DND-41 (cell line): ENCODE measurements at regions not wholly inside any gene's neighbourhood (a gene's known extent, or its start where the extent isn't known, plus 50 kb on each side); places are given as distances from the start of the nearest gene placed in this dataset.

Experiments used
- ATAC-seq: fragments of 200-7000 bp; cut with Tn5 transposase; 3 replicates; pipeline ENCODE4 v1.9.1; 2021; ENCODE audit warnings: low read depth; ENCODE audit not compliant: insufficient read depth
- DNase-seq: peaks from one replicate; pipeline ENCODE4 v3.0.0-alpha.2; 2020
- H2AFZ ChIP-seq: 2 replicates; pipeline ENCODE4 v1.6.0; 2012; ENCODE audit warnings: low read depth, low read length
- H3K27ac ChIP-seq: 2 replicates; pipeline ENCODE4 v1.5.1; 2012; ENCODE audit warnings: low read length, inconsistent platforms
- H3K27me3 ChIP-seq: fragments of 200-600 bp; sonication (generic); 2 replicates; pipeline ENCODE4 v1.6.0; 2012; ENCODE audit warnings: low read length, mild to moderate bottlenecking, inconsistent platforms; ENCODE audit not compliant: insufficient read depth, poor library complexity
- H3K36me3 ChIP-seq: 2 replicates; pipeline ENCODE4 v1.5.1; 2012; ENCODE audit warnings: low read length, inconsistent platforms; ENCODE audit not compliant: insufficient read depth
- H3K4me1 ChIP-seq: 2 replicates; pipeline ENCODE4 v1.5.1; 2012; ENCODE audit warnings: mild to moderate bottlenecking, low read length; ENCODE audit not compliant: insufficient read depth
- H3K4me2 ChIP-seq: 2 replicates; pipeline ENCODE4 v1.6.0; 2012; ENCODE audit warnings: mild to moderate bottlenecking, moderate library complexity, low read length, inconsistent platforms; ENCODE audit not compliant: insufficient read depth
- H3K4me3 ChIP-seq, 2 experiments: fragments of 200-600 bp in 1 of 2; shearing (Covaris generic) in 1 of 2; 2 replicates each; pipeline ENCODE4 v1.5.1; 2012 to 2016; ENCODE audit warnings: inconsistent platforms in 2 of 2, low read length in 2 of 2, mild to moderate bottlenecking in 2 of 2, low read depth in 1 of 2, moderate library complexity in 1 of 2
- H3K79me2 ChIP-seq: 2 replicates; pipeline ENCODE4 v1.6.0; 2012; ENCODE audit warnings: low read length, inconsistent platforms; ENCODE audit not compliant: insufficient read depth
- H3K9ac ChIP-seq: 2 replicates; pipeline ENCODE4 v1.6.0; 2012; ENCODE audit warnings: low read depth, mild to moderate bottlenecking, inconsistent platforms, low read length, moderate library complexity
- H3K9me3 ChIP-seq: 2 replicates; pipeline ENCODE4 v1.5.1; 2012; ENCODE audit warnings: low read length, moderate library complexity, mild to moderate bottlenecking, inconsistent platforms; ENCODE audit not compliant: insufficient read depth, severe bottlenecking
- H4K20me1 ChIP-seq: 2 replicates; pipeline ENCODE4 v1.6.0; 2012; ENCODE audit warnings: low read length; ENCODE audit not compliant: insufficient read depth
- EZH2 ChIP-seq: IDR thresholded peaks from 3 replicates; pipeline ENCODE4 v1.6.1; 2012; ENCODE audit warnings: borderline replicate concordance, low read depth, mild to moderate bottlenecking, moderate library complexity, low read length, inconsistent platforms; ENCODE audit not compliant: severe bottlenecking
- TF ChIP-seq, protein P1 (sequence below): IDR thresholded peaks from 2 replicates; pipeline ENCODE4 v1.5.1; 2012; ENCODE audit warnings: borderline replicate concordance, low read length, moderate library complexity, mild to moderate bottlenecking; ENCODE audit not compliant: poor library complexity, severe bottlenecking; ENCODE audit errors: extremely low read depth

DNA sequence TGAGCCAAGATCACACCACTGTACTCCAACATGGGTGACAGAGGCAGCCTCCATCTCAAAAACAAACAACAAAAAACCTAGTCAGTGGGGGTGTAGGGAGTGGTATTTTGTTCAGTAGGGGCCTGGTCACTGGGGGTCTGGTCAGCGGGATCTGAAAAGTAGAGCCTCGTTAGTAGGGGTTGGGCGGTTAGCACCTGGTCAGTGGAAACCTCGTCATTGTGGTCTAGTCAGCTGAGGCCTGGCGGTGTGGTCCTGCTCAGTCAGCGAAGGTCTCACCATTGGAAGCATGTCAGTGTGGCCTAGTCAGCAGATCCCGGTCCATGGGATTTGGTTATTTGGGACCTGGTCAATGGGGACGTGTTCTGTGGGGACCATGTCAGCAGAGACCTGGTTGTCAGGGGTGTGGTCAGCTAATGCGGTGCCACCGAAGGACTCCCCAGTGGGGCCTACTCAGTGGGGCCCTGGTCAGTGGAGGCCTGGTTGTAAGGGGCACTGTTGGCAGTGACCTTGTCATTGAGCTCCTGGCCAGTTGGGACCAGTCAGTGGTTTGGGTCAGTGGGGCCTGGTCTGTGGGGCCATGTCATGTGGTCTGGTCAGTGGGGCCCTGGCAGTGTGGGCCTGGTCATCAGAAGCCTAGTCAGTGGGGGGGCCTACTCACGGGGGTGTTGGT is 63.0 kb upstream of the TPM4 start:
- Histone ChIP-seq H4K20me1 (no peaks in the 10 kb centered on the region), H2AFZ (no peak overlapping the region), H3K9me3 (no peaks in the 10 kb centered on the region), H3K4me1 (no peaks in the 10 kb centered on the region), H3K27ac (no peak overlapping the region), H3K27me3 (no peaks in the 10 kb centered on the region), H3K36me3 (no peaks in the 10 kb centered on the region), H3K4me3 (no peak overlapping the region), H3K9ac (no peak overlapping the region), H3K4me2 (no peak overlapping the region), H3K79me2 (no peaks in the 10 kb centered on the region)
- ATAC-seq (no peak), DNase-seq (no peak)
- no peak for TF ChIP-seq EZH2
- TF ChIP-seq, protein P1, sequence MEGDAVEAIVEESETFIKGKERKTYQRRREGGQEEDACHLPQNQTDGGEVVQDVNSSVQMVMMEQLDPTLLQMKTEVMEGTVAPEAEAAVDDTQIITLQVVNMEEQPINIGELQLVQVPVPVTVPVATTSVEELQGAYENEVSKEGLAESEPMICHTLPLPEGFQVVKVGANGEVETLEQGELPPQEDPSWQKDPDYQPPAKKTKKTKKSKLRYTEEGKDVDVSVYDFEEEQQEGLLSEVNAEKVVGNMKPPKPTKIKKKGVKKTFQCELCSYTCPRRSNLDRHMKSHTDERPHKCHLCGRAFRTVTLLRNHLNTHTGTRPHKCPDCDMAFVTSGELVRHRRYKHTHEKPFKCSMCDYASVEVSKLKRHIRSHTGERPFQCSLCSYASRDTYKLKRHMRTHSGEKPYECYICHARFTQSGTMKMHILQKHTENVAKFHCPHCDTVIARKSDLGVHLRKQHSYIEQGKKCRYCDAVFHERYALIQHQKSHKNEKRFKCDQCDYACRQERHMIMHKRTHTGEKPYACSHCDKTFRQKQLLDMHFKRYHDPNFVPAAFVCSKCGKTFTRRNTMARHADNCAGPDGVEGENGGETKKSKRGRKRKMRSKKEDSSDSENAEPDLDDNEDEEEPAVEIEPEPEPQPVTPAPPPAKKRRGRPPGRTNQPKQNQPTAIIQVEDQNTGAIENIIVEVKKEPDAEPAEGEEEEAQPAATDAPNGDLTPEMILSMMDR = no peak

DNA sequence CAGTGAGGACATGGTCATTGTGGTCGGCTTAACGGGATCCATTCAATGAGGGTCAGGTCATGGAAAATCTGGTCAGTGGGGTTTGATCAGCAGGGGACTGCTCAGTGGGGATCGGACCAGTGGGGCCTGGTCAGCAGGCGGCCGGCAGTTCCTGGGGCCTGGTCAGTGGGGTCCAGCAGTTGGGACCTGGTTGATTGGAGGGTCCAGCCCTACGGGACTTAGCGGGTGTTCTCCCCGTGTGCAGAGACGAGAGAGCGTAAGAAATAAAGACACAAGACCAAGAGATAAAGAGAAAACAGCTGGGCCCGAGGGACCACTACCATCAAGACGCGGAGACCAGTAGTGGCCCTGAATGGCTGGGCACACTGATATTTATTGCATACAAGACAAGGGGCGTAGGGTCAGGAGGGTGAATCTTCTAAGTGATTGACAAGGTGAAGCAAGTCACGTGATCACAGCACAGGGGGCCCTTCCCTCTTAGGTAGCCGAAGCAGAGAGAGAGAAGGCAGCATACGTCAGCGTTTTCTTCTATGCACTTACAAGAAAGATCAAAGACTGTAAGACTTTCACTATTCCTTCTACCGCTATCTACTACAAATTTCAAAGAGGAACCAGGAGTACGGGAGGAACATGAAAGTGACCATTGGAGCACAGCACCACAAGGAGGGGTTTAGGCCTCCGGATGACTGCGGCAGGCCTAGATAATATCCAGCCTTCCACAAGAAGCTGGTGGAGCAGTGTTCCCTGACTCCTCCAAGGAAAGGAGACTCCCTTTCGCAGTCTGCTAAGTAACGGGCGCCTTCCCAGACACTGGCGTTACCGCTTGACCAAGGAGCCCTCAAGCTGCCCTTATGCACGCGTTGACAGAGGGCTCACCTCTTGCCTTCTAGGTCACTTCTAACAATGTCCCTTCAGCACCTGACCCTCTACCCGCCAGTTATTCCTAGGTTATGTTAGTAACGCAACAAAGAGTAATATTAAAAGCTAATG is 62.1 kb upstream of the TPM4 start:
- H3K9ac ChIP-seq = no peak overlapping the region
- H3K4me2 ChIP-seq = no peak overlapping the region
- H3K36me3 ChIP-seq = no peaks in the 10 kb centered on the region
- H3K79me2 ChIP-seq = no peaks in the 10 kb centered on the region
- no peaks in the 10 kb centered on the region for H3K27me3 ChIP-seq
- DNase-seq (no peak), ATAC-seq (no peak)
- H4K20me1 ChIP-seq = no peaks in the 10 kb centered on the region
- no peaks in the 10 kb centered on the region for H3K9me3 ChIP-seq
- no peak overlapping the region for H2AFZ ChIP-seq
- H3K4me1 ChIP-seq = no peaks in the 10 kb centered on the region
- TF ChIP-seq, protein P1 = no peak
- TF ChIP-seq EZH2 = no peak
- no peak overlapping the region for H3K27ac ChIP-seq
- no peak overlapping the region for H3K4me3 ChIP-seq

DNA sequence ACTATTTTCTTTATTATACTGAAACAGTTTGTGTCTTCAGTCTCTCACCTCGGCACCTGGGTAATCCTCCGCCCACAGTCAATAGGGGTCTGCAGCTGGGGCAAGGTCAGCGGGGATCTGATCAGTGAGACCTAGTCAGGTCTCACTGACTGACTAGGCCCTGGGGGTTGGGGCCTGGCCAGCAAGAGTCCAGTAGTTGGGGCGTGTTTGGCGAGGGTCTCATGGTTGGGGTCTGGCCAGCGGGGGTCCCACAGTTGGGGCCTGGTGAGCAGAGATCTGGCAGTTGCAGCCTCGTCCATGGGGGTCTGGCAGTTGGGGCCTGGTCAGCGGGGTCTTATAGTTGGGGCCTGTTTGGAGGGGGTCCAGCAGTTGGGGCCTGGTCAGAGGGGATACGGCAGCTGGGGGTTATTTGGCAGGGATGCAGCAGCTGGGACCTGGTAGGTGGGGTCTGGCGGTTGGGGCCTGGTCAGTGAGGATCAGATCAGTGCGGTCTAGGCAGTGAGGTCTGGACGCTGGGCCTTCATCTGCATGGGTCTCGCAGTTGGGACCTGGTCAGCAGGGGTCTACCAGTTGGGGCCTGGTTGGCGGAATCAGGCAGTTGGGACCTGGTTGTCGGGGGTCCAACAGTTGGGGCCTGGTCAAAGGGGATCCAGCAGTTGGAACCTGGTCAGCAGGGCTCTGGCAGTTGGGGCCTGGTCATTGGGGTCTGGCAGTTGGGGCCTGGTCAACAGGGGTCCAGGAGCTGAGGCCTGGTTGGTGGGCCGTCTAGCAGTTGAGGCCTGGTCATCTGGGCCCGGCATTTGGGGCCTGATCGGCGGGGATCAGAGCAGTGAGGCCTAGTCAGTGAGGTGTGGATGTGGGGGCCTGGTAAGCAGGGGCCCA is 61.1 kb upstream of the TPM4 start:
- no peak overlapping the region for H3K4me2 ChIP-seq
- no peak overlapping the region for H3K9ac ChIP-seq
- no peak overlapping the region for H3K27ac ChIP-seq
- no peak overlapping the region for H2AFZ ChIP-seq
- no peaks in the 10 kb centered on the region for H3K9me3 ChIP-seq
- H3K27me3 ChIP-seq = no peaks in the 10 kb centered on the region
- no peak for DNase-seq
- no peak overlapping the region for H3K4me3 ChIP-seq
- no peaks in the 10 kb centered on the region for H3K4me1 ChIP-seq
- no peaks in the 10 kb centered on the region for H3K36me3 ChIP-seq
- no peak for ATAC-seq
- no peaks in the 10 kb centered on the region for H4K20me1 ChIP-seq
- TF ChIP-seq, protein P1 = no peak
- no peak for TF ChIP-seq EZH2
- H3K79me2 ChIP-seq = no peaks in the 10 kb centered on the region
